Panc1 (cell line): ENCODE measurements at regions not wholly inside any gene's neighbourhood (a gene's known extent, or its start where the extent isn't known, plus 50 kb on each side); places are given as distances from the start of the nearest gene placed in this dataset.

Source experiments
- CTCF ChIP-seq: fragments of 450-650 bp; IDR thresholded peaks from 2 replicates; pipeline ENCODE4 v1.5.1; 2017; ENCODE audit warnings: mild to moderate bottlenecking
- POLR2AphosphoS5 ChIP-seq: IDR thresholded peaks from 2 replicates; pipeline ENCODE4 v1.6.1; 2012; ENCODE audit warnings: mild to moderate bottlenecking, low read depth, low read length, moderate library complexity

- TF ChIP-seq CTCF (no peak), POLR2AphosphoS5 (no peak)
Measured at GRCh38 chr3:66655671-66656070, 154.8 kb upstream of the LRIG1 start.
